Endothelial cell (in vitro differentiated cells): ENCODE measurements at regions not wholly inside any gene's neighbourhood (a gene's known extent, or its start where the extent isn't known, plus 50 kb on each side); places are given as distances from the start of the nearest gene placed in this dataset.

Experiments
- DNase-seq: peaks from one replicate; pipeline ENCODE4 v3.0.0; 2021; ENCODE audit warnings: low spot score
- H3K27ac Mint-ChIP-seq: one replicate; pipeline ENCODE4 v1.8.0; 2021; ENCODE audit warnings: mixed read lengths, inconsistent platforms; ENCODE audit not compliant: unreplicated experiment
- H3K27me3 Mint-ChIP-seq: one replicate; pipeline ENCODE4 v1.8.0; 2021; ENCODE audit warnings: mild to moderate bottlenecking, moderate library complexity, mixed read lengths, inconsistent platforms; ENCODE audit not compliant: unreplicated experiment
- H3K36me3 Mint-ChIP-seq: one replicate; pipeline ENCODE4 v1.8.0; 2021; ENCODE audit warnings: mild to moderate bottlenecking, low read depth, mixed read lengths, inconsistent platforms; ENCODE audit not compliant: unreplicated experiment
- H3K4me1 Mint-ChIP-seq: one replicate; pipeline ENCODE4 v1.8.0; 2021; ENCODE audit warnings: mild to moderate bottlenecking, mixed read lengths, inconsistent platforms; ENCODE audit not compliant: unreplicated experiment
- H3K4me3 Mint-ChIP-seq: one replicate; pipeline ENCODE4 v1.8.0; 2021; ENCODE audit warnings: mild to moderate bottlenecking, mixed read lengths, inconsistent platforms; ENCODE audit not compliant: unreplicated experiment
- H3K9me3 Mint-ChIP-seq: one replicate; pipeline ENCODE4 v1.8.0; 2021; ENCODE audit warnings: mixed read lengths, inconsistent platforms; ENCODE audit not compliant: unreplicated experiment
- TF ChIP-seq, protein P1 (sequence below): fragments of 200-600 bp; sonication (generic); IDR thresholded peaks from one replicate; pipeline ENCODE4 v1.5.0; 2021; ENCODE audit warnings: antibody characterized with exemption; ENCODE audit not compliant: unreplicated experiment

DNA sequence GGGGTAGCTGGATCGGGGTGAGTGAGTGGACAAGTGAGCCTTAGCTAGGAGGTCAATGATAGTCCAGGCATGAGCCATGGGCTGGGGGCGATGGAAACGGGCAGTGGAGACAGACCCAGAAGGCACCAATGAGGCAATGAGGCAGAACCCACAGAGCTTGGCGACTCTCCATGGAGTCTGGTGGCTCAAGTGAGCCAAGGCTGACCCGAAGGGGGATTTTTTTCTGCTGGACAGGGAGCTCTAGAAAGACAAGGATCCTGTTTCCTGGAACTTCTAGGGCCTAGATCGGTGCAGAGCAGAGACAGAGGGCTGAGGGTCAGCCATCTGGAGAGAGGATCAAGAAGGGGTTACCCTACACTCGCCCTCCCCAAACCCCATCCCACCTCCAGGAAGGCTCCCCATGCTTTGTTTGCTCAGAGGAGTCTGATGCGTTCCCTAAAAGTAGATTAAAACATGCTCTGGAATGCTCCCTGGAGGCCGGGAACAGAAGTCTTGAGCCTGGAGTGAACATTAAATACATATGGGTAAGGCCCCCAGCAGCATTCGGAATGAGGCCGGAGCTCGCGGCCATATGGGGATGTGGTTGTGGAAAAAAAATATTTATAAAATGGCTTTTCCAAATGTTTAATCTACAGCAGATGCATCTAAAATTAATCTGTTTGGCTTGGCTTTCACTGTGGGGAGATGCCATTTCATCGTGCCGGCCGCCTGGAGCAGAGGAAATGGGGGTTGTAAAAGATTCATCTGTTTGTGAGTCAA, 237.8 kb upstream of the PMEPA1 start:
- no peaks in the 10 kb centered on the region for H3K9me3 Mint-ChIP-seq
- H3K36me3 Mint-ChIP-seq, result no peaks in the 10 kb centered on the region
- no peaks in the 10 kb centered on the region for H3K4me1 Mint-ChIP-seq
- TF ChIP-seq, protein P1, sequence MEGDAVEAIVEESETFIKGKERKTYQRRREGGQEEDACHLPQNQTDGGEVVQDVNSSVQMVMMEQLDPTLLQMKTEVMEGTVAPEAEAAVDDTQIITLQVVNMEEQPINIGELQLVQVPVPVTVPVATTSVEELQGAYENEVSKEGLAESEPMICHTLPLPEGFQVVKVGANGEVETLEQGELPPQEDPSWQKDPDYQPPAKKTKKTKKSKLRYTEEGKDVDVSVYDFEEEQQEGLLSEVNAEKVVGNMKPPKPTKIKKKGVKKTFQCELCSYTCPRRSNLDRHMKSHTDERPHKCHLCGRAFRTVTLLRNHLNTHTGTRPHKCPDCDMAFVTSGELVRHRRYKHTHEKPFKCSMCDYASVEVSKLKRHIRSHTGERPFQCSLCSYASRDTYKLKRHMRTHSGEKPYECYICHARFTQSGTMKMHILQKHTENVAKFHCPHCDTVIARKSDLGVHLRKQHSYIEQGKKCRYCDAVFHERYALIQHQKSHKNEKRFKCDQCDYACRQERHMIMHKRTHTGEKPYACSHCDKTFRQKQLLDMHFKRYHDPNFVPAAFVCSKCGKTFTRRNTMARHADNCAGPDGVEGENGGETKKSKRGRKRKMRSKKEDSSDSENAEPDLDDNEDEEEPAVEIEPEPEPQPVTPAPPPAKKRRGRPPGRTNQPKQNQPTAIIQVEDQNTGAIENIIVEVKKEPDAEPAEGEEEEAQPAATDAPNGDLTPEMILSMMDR, result no peak
- H3K4me3 Mint-ChIP-seq, result no peak overlapping the region
- H3K27ac Mint-ChIP-seq, result no peak overlapping the region
- peaks cover 11% of the 10 kb centered on the region for H3K27me3 Mint-ChIP-seq
- DNase-seq, result no peak

DNA sequence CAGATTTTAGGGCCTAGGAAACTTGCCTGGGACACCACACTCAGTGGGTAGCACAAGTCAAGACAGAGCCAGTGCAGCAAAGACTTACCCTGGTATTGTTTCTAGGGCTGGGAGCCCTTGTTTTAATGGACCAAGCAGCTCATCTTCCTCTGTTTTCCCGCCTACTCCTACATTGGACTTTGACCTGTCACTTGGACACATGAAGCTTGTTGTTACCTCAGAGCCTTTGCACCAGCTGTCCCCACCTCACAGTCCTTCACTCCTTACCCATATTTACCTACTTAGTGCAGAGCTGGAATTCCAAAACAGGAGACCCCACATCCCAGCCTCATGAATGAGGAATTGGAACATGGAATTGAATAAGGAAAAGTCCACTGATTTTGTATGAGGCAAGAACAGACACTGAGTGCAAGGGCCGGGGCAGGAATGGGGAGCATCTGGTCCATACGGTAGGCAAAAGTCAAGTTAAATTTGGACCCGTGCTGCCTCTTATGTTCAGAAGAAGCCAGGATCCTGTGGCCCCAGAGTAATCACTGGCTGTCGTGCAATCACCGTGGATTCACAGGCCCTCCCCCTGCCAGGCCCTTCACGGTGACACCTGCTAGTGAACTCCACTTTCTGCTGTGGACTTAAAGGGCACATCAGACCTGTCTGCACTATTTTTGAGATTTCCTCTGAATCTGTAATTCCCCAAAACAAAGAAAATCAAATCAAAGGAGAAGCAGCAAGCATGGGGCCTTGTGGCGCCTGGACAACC, 236.9 kb upstream of the PMEPA1 start:
- DNase-seq, result no peak
- H3K36me3 Mint-ChIP-seq, result no peaks in the 10 kb centered on the region
- TF ChIP-seq, protein P1, result no peak
- no peak overlapping the region for H3K27ac Mint-ChIP-seq
- no peak overlapping the region for H3K4me3 Mint-ChIP-seq
- peaks cover 11% of the 10 kb centered on the region for H3K27me3 Mint-ChIP-seq
- H3K9me3 Mint-ChIP-seq, result no peaks in the 10 kb centered on the region
- H3K4me1 Mint-ChIP-seq, result peaks cover 4% of the 10 kb centered on the region

DNA sequence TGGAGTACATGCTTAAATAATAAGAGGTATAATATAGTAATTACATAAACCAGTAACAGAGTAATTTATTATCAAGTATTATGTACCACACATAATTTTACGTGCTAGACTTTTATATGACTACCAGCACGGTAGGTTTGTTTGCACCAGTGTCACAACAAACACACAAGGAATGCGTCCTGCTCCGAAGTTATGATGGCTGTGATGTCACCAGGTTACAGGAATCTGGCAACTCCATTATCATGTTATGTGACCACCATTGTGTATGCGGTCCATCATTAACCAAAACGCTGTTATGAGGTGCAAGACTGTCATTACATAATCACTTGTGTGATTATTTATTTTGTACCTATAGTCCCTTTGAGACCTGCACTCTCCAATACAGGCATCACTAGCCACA, 235.2 kb upstream of the PMEPA1 start:
- Mint-ChIP-seq H3K27ac (no peak overlapping the region), H3K27me3 (peaks cover 10% of the 10 kb centered on the region), H3K4me3 (no peak overlapping the region), H3K36me3 (no peaks in the 10 kb centered on the region), H3K9me3 (no peaks in the 10 kb centered on the region), H3K4me1 (peaks cover 7% of the 10 kb centered on the region)
- TF ChIP-seq, protein P1, result no peak
- no peak for DNase-seq

DNA sequence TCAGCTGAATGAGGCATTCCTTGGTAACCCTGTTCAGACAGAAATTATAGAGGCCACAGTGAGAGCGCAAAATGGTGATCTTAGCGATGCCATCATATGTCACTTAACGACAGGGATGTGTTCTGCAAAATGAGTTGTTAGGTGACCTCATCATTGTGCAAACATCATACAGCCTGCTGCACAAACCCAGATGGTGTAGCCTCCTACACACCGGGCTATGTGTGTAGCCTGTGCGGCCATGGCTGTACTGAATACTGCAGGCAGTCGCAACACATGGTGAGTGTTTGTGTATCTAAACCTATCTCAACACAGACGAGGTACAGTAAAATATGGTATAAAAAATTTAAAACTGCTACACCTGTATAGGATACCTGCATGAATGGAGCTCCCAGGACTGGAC, 234.1 kb upstream of the PMEPA1 start:
- no peak overlapping the region for H3K4me3 Mint-ChIP-seq
- peaks cover 10% of the 10 kb centered on the region for H3K27me3 Mint-ChIP-seq
- TF ChIP-seq, protein P1, result no peak
- H3K9me3 Mint-ChIP-seq, result no peaks in the 10 kb centered on the region
- no peak for DNase-seq
- no peaks in the 10 kb centered on the region for H3K36me3 Mint-ChIP-seq
- no peak overlapping the region for H3K27ac Mint-ChIP-seq
- H3K4me1 Mint-ChIP-seq, result peaks cover 13% of the 10 kb centered on the region

DNA sequence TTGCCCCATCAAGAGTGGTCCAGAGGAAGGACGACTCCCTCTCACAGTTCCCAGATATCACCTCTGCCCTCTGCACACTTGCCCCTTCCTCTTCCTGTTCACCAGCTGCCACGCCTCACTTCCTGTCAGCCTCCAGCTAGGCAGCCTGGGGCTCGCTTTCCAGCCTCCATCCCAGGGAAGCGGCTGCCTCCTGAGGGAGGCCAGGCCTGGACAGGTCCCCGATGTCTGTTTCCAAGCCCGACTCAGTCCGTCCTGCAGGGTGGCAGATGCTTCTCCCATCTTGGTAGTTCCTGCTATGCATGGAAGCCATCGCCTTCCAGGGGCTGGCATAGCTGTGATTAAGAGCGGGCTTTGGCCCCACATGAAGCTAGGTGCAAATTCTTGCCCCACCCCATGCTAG, 233.5 kb upstream of the PMEPA1 start:
- Mint-ChIP-seq H3K36me3 (no peaks in the 10 kb centered on the region), H3K9me3 (no peaks in the 10 kb centered on the region), H3K4me3 (no peak overlapping the region), H3K27me3 (peaks cover 8% of the 10 kb centered on the region), H3K27ac (no peak overlapping the region), H3K4me1 (peaks cover 20% of the 10 kb centered on the region)
- no peak for DNase-seq
- TF ChIP-seq, protein P1, result no peak
